A549 (cell line): ENCODE measurements at regions not wholly inside any gene's neighbourhood (a gene's known extent, or its start where the extent isn't known, plus 50 kb on each side); places are given as distances from the start of the nearest gene placed in this dataset.

Source experiments
- CEBPB ChIP-seq, 2 experiments: fragments of >200 bp in 1 of 2; sonication (Bioruptor Twin) in 1 of 2; formaldehyde crosslinking in 1 of 2; IDR thresholded peaks; 2 replicates each; pipeline ENCODE4 v1.6.1; 2012 to 2016
- FOSL2 ChIP-seq, 2 experiments: fragments of 450-650 bp in 1 of 2; fragments of >200 bp in 1 of 2; sonication (Bioruptor Twin) in 1 of 2; formaldehyde crosslinking; IDR thresholded peaks; 2 replicates each; pipeline versions ENCODE4 v1.5.0 to v1.6.1; 2016 to 2020; ENCODE audit warnings: mild to moderate bottlenecking in 1 of 2, moderate library complexity in 1 of 2
- JUN ChIP-seq, 2 experiments: fragments of >200 bp; sonication (Bioruptor Twin); formaldehyde crosslinking; IDR thresholded peaks; 2 replicates in 1 of 2; 3 replicates in 1 of 2; pipeline ENCODE4 v1.6.1; 2016 to 2017
- MAZ ChIP-seq: fragments of 150-350 bp; IDR thresholded peaks from 2 replicates; pipeline ENCODE4 v1.6.1; 2014; ENCODE audit warnings: antibody characterized with exemption, low read depth, low read length, borderline replicate concordance
- POLR2A ChIP-seq: IDR thresholded peaks from 2 replicates; pipeline ENCODE4 v1.6.1; 2012; ENCODE audit warnings: mild to moderate bottlenecking, low read length
- ZNF302 ChIP-seq: fragments of 250-450 bp; sonication (Bioruptor Pico); IDR thresholded peaks from 2 replicates; pipeline ENCODE4 v1.9.0; 2021; ENCODE audit warnings: inconsistent platforms, mild to moderate bottlenecking, moderate library complexity
- TF ChIP-seq, protein P1 (sequence below): fragments of 200-600 bp; sonication (generic); IDR thresholded peaks from 2 replicates; pipeline ENCODE4 v1.6.1; 2016; ENCODE audit warnings: antibody characterized with exemption, mild to moderate bottlenecking, moderate library complexity
- TF ChIP-seq, protein P2 (sequence below): fragments of >200 bp; sonication (Bioruptor Twin); formaldehyde crosslinking; IDR thresholded peaks from 3 replicates; pipeline ENCODE4 v1.5.1; 2016
- TF ChIP-seq, protein P3 (sequence below): fragments of 250-450 bp; sonication (Bioruptor Pico); IDR thresholded peaks from 2 replicates; pipeline ENCODE4 v1.5.0; 2021; ENCODE audit warnings: mild to moderate bottlenecking, moderate library complexity, borderline replicate concordance
- TF ChIP-seq, protein P4 (sequence below): fragments of 450-650 bp; IDR thresholded peaks from 2 replicates; pipeline ENCODE4 v1.6.1; 2014; ENCODE audit warnings: antibody characterized with exemption

- TF ChIP-seq, protein P1, sequence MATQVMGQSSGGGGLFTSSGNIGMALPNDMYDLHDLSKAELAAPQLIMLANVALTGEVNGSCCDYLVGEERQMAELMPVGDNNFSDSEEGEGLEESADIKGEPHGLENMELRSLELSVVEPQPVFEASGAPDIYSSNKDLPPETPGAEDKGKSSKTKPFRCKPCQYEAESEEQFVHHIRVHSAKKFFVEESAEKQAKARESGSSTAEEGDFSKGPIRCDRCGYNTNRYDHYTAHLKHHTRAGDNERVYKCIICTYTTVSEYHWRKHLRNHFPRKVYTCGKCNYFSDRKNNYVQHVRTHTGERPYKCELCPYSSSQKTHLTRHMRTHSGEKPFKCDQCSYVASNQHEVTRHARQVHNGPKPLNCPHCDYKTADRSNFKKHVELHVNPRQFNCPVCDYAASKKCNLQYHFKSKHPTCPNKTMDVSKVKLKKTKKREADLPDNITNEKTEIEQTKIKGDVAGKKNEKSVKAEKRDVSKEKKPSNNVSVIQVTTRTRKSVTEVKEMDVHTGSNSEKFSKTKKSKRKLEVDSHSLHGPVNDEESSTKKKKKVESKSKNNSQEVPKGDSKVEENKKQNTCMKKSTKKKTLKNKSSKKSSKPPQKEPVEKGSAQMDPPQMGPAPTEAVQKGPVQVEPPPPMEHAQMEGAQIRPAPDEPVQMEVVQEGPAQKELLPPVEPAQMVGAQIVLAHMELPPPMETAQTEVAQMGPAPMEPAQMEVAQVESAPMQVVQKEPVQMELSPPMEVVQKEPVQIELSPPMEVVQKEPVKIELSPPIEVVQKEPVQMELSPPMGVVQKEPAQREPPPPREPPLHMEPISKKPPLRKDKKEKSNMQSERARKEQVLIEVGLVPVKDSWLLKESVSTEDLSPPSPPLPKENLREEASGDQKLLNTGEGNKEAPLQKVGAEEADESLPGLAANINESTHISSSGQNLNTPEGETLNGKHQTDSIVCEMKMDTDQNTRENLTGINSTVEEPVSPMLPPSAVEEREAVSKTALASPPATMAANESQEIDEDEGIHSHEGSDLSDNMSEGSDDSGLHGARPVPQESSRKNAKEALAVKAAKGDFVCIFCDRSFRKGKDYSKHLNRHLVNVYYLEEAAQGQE: no peak
- TF ChIP-seq CEBPB (IDR thresholded peaks at IDR 0.05) (no peak), ZNF302 (CRISPR knock-in tag) (no peak), JUN (IDR thresholded peaks at IDR 0.05) (no peak), POLR2A (no peak), FOSL2 (IDR thresholded peaks at IDR 0.05) (no peak), FOSL2 (CRISPR knock-in tag; IDR thresholded peaks at IDR 0.05) (no peak), MAZ (no peak)
- TF ChIP-seq, protein P2, sequence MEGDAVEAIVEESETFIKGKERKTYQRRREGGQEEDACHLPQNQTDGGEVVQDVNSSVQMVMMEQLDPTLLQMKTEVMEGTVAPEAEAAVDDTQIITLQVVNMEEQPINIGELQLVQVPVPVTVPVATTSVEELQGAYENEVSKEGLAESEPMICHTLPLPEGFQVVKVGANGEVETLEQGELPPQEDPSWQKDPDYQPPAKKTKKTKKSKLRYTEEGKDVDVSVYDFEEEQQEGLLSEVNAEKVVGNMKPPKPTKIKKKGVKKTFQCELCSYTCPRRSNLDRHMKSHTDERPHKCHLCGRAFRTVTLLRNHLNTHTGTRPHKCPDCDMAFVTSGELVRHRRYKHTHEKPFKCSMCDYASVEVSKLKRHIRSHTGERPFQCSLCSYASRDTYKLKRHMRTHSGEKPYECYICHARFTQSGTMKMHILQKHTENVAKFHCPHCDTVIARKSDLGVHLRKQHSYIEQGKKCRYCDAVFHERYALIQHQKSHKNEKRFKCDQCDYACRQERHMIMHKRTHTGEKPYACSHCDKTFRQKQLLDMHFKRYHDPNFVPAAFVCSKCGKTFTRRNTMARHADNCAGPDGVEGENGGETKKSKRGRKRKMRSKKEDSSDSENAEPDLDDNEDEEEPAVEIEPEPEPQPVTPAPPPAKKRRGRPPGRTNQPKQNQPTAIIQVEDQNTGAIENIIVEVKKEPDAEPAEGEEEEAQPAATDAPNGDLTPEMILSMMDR: no peak
- TF ChIP-seq, protein P3, sequence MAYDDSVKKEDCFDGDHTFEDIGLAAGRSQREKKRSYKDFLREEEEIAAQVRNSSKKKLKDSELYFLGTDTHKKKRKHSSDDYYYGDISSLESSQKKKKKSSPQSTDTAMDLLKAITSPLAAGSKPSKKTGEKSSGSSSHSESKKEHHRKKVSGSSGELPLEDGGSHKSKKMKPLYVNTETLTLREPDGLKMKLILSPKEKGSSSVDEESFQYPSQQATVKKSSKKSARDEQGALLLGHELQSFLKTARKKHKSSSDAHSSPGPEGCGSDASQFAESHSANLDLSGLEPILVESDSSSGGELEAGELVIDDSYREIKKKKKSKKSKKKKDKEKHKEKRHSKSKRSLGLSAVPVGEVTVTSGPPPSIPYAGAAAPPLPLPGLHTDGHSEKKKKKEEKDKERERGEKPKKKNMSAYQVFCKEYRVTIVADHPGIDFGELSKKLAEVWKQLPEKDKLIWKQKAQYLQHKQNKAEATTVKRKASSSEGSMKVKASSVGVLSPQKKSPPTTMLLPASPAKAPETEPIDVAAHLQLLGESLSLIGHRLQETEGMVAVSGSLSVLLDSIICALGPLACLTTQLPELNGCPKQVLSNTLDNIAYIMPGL (CRISPR knock-in tag): no peak
- TF ChIP-seq, protein P4, sequence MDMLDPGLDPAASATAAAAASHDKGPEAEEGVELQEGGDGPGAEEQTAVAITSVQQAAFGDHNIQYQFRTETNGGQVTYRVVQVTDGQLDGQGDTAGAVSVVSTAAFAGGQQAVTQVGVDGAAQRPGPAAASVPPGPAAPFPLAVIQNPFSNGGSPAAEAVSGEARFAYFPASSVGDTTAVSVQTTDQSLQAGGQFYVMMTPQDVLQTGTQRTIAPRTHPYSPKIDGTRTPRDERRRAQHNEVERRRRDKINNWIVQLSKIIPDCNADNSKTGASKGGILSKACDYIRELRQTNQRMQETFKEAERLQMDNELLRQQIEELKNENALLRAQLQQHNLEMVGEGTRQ: no peak
These were observed 137.6 kb upstream of the ZNF618 start for GRCh38 chr9:113738496-113738892.
